Neuronal stem cell (in vitro differentiated cells): ENCODE measurements at regions not wholly inside any gene's neighbourhood (a gene's known extent, or its start where the extent isn't known, plus 50 kb on each side); places are given as distances from the start of the nearest gene placed in this dataset.

ENCODE experiments used
- DNase-seq: peaks from one replicate; pipeline ENCODE4 v3.0.0-alpha.2; 2013; ENCODE audit warnings: low spot score
- H2AFZ ChIP-seq: one replicate; pipeline ENCODE4 v1.6.1; 2013; ENCODE audit warnings: mild to moderate bottlenecking, low read length, inconsistent platforms
- H2AK5ac ChIP-seq: 2 replicates; pipeline ENCODE4 v1.6.1; 2013; ENCODE audit warnings: low read depth, mild to moderate bottlenecking, inconsistent platforms, low read length, moderate library complexity, mixed read lengths
- H2BK120ac ChIP-seq: 2 replicates; pipeline ENCODE4 v1.6.1; 2013; ENCODE audit warnings: low read depth, mild to moderate bottlenecking, inconsistent platforms, low read length, moderate library complexity, mixed read lengths
- H2BK12ac ChIP-seq: one replicate; pipeline ENCODE4 v1.6.1; 2013; ENCODE audit warnings: low read length, inconsistent platforms
- H2BK15ac ChIP-seq: 2 replicates; pipeline ENCODE4 v1.6.1; 2013; ENCODE audit warnings: mild to moderate bottlenecking, low read length, inconsistent platforms, mixed read lengths
- H2BK5ac ChIP-seq: one replicate; pipeline ENCODE4 v1.6.1; 2013; ENCODE audit warnings: inconsistent platforms, mild to moderate bottlenecking, low read length, moderate library complexity
- H3K14ac ChIP-seq: one replicate; pipeline ENCODE4 v1.6.1; 2013; ENCODE audit warnings: low read length, inconsistent platforms
- H3K18ac ChIP-seq: 2 replicates; pipeline ENCODE4 v1.6.1; 2013; ENCODE audit warnings: low read length, inconsistent platforms
- H3K23ac ChIP-seq: 2 replicates; pipeline ENCODE4 v1.6.1; 2013; ENCODE audit warnings: low read depth, mild to moderate bottlenecking, mixed read lengths, low read length, inconsistent platforms; ENCODE audit not compliant: poor library complexity
- H3K27ac ChIP-seq: replicated peaks from 3 replicates; pipeline ENCODE4 v1.5.1; 2013; ENCODE audit warnings: low read length, inconsistent platforms
- H3K27me3 ChIP-seq, 3 experiments: 2 replicates each; pipeline ENCODE4 v1.6.1; 2013; ENCODE audit warnings: low read length in 3 of 3, mild to moderate bottlenecking in 2 of 3, inconsistent platforms in 1 of 3, low read depth in 1 of 3, mixed read lengths in 1 of 3, moderate library complexity in 1 of 3; ENCODE audit not compliant: control insufficient read depth in 3 of 3, insufficient read depth in 3 of 3
- H3K36me3 ChIP-seq, 2 donors: replicated peaks in 1 of 2; 2 replicates each; pipeline ENCODE4 v1.6.1; 2013; ENCODE audit warnings: low read length in 2 of 2; ENCODE audit not compliant: control insufficient read depth in 2 of 2, insufficient read depth in 2 of 2
- H3K4ac ChIP-seq: 2 replicates; pipeline ENCODE4 v1.6.1; 2013; ENCODE audit warnings: inconsistent platforms, mild to moderate bottlenecking, low read length, moderate library complexity
- H3K4me1 ChIP-seq, 2 donors: 1 replicate in 1 of 2; 2 replicates in 1 of 2; pipeline ENCODE4 v1.6.1; 2013; ENCODE audit warnings: low read length in 2 of 2, low read depth in 1 of 2; ENCODE audit not compliant: control insufficient read depth in 2 of 2, insufficient read depth in 1 of 2
- H3K4me2 ChIP-seq: one replicate; pipeline ENCODE4 v1.6.1; 2013; ENCODE audit warnings: mild to moderate bottlenecking, low read length, inconsistent platforms; ENCODE audit not compliant: insufficient read depth, poor library complexity, severe bottlenecking
- H3K4me3 ChIP-seq, 2 donors: 2 replicates each; pipeline ENCODE4 v1.5.1; 2013; ENCODE audit warnings: low read length in 2 of 2, mild to moderate bottlenecking in 2 of 2, inconsistent platforms in 1 of 2, moderate library complexity in 1 of 2
- H3K79me1 ChIP-seq: one replicate; pipeline ENCODE4 v1.6.1; 2013; ENCODE audit warnings: low read depth, mild to moderate bottlenecking, inconsistent platforms, low read length, moderate library complexity
- H3K9ac ChIP-seq: one replicate; pipeline ENCODE4 v1.6.1; 2013; ENCODE audit warnings: mild to moderate bottlenecking, low read depth, low read length, inconsistent platforms; ENCODE audit not compliant: poor library complexity
- H3K9me3 ChIP-seq, 2 donors: replicated peaks in 1 of 2; 2 replicates each; pipeline versions ENCODE3 to v1.6.1; 2013; ENCODE audit warnings: low read length in 2 of 2, mild to moderate bottlenecking in 2 of 2, inconsistent platforms in 1 of 2, low read depth in 1 of 2, mixed read lengths in 1 of 2, moderate library complexity in 1 of 2; ENCODE audit not compliant: control insufficient read depth in 2 of 2, insufficient read depth in 1 of 2
- H4K8ac ChIP-seq: one replicate; pipeline ENCODE4 v1.6.1; 2013; ENCODE audit warnings: low read depth, mild to moderate bottlenecking, inconsistent platforms, low read length, moderate library complexity
- H4K91ac ChIP-seq: one replicate; pipeline ENCODE4 v1.6.1; 2013; ENCODE audit warnings: low read length, low read depth, mild to moderate bottlenecking, inconsistent platforms; ENCODE audit not compliant: poor library complexity
- WGBS, 2 donors: extraction: QIAGEN DNeasy Blood & Tissue Kit; methylation state at CpG; one replicate each; pipeline ENCODE4 v1.1.7; 2013; ENCODE audit warnings: missing lambda C conversion rate in 2 of 2, mixed read lengths in 1 of 2; ENCODE audit not compliant: insufficient read length in 2 of 2, insufficient replicate concordance in 1 of 2; ENCODE audit errors: extremely low coverage in 2 of 2; 5-methylcytosine and 5-hydroxymethylcytosine counted together

- no peak overlapping the region for H3K27ac ChIP-seq
- H4K91ac ChIP-seq, result no peak overlapping the region
- H3K4me1 ChIP-seq, result no peaks in the 10 kb centered on the region
- H3K36me3 ChIP-seq, result no peaks in the 10 kb centered on the region
- no peak overlapping the region for H3K4me2 ChIP-seq
- no peak overlapping the region for H2AK5ac ChIP-seq
- no peak overlapping the region for H3K23ac ChIP-seq
- no peak overlapping the region for H3K14ac ChIP-seq
- H3K27me3 ChIP-seq, result no peaks in the 10 kb centered on the region
- H3K79me1 ChIP-seq, result no peaks in the 10 kb centered on the region
- no peak overlapping the region for H3K9ac ChIP-seq
- H3K4me3 ChIP-seq, result no peak overlapping the region
- peak overlapping the region; percentile 5 for H2AFZ ChIP-seq
- no peak overlapping the region for H3K18ac ChIP-seq
- H2BK120ac ChIP-seq, result no peak overlapping the region
- H2BK12ac ChIP-seq, result no peak overlapping the region
- no CpG with 5 or more reads among the region's 3 CpGs for WGBS, 2 donors
- DNase-seq, result no peak
- no peak overlapping the region for H2BK5ac ChIP-seq
- H3K4ac ChIP-seq, result no peak overlapping the region
- no peaks in the 10 kb centered on the region for H3K9me3 ChIP-seq
- no peak overlapping the region for H4K8ac ChIP-seq
- no peak overlapping the region for H2BK15ac ChIP-seq
Measured at GRCh38 chr13:76538004-76538403, 348.2 kb downstream of the KCTD12 start.

- no peak for DNase-seq
- Histone ChIP-seq H3K4me2 (no peak overlapping the region), H4K8ac (no peak overlapping the region), H3K23ac (no peak overlapping the region), H2AK5ac (no peak overlapping the region), H2BK15ac (no peak overlapping the region), H3K4me3 (no peak overlapping the region), H2BK120ac (no peak overlapping the region), H3K4me1 (no peaks in the 10 kb centered on the region), H4K91ac (no peak overlapping the region), H2AFZ (no peak overlapping the region), H3K36me3 (no peaks in the 10 kb centered on the region), H2BK5ac (no peak overlapping the region), H2BK12ac (no peak overlapping the region), H3K9me3 (no peaks in the 10 kb centered on the region), H3K9ac (no peak overlapping the region), H3K18ac (no peak overlapping the region), H3K4ac (no peak overlapping the region), H3K79me1 (no peaks in the 10 kb centered on the region), H3K27me3 (no peaks in the 10 kb centered on the region), H3K27ac (no peak overlapping the region), H3K14ac (no peak overlapping the region)
- no CpG with 5 or more reads among the region's 2 CpGs for WGBS, 2 donors
Measured at GRCh38 chr13:76533251-76533650, 353.0 kb downstream of the KCTD12 start.

DNA sequence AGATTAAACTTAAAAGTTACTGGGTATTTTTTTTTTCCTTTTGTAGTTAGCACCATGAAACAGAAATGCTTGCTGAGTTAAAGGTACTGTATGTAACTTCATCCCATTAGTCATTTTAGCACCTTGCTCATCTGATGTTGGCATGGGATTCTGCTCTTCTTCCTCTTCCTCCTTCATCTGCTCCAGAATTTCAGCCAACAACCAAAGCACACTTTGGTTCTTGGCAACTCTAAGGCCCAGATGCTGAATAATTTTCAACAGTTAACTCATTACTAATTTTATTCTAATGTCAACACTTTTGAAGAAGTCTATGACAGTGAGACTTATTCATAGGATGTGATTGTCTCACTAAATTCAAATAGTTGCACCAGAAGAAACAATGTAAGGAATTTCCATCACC lies 359.2 kb downstream of the KCTD12 start:
- no peak for DNase-seq
- H3K14ac ChIP-seq, result no peak overlapping the region
- H4K91ac ChIP-seq, result no peak overlapping the region
- H3K4me1 ChIP-seq, result no peaks in the 10 kb centered on the region
- no peak overlapping the region for H3K4me2 ChIP-seq
- H2AK5ac ChIP-seq, result no peak overlapping the region
- H2BK12ac ChIP-seq, result no peak overlapping the region
- no peak overlapping the region for H3K9ac ChIP-seq
- no peak overlapping the region for H2BK5ac ChIP-seq
- H3K4ac ChIP-seq, result no peak overlapping the region
- H3K18ac ChIP-seq, result no peak overlapping the region
- no peak overlapping the region for H2AFZ ChIP-seq
- H3K4me3 ChIP-seq, result no peak overlapping the region
- no peak overlapping the region for H2BK15ac ChIP-seq
- no peaks in the 10 kb centered on the region for H3K36me3 ChIP-seq
- H4K8ac ChIP-seq, result peak overlapping the region; percentile 65
- no peak overlapping the region for H3K27ac ChIP-seq
- no peaks in the 10 kb centered on the region for H3K79me1 ChIP-seq
- H3K27me3 ChIP-seq, result no peaks in the 10 kb centered on the region
- no peak overlapping the region for H2BK120ac ChIP-seq
- no peak overlapping the region for H3K23ac ChIP-seq
- no peaks in the 10 kb centered on the region for H3K9me3 ChIP-seq

DNA sequence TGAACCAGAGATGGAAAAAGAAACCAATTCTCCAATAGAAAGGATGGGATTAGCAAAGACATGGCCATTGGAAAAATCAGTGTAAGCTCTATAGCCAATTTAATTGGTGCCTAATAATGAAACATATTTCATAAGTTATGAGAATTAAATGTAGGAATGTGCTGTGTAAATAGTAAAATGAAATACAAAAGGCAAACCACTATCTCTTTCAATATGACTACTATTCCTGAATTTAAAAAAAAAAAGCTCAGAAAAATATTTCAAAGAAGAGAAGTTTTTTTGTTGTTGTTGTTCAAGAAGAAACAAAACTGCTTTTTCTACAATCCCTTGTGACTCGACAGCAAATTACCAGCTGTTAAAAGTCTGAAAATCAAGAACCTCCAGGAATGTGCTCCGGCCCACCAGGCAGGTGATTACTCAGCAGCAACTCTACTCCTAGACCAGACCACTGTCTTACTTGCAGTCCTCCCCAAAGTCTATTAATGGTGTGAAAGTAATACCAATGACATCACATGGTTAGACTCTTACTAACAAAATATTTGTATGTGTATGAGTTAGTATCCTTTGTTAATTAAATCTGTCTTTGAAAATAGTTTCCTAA lies 362.4 kb downstream of the KCTD12 start:
- H2BK15ac ChIP-seq, result no peak overlapping the region
- H4K8ac ChIP-seq, result no peak overlapping the region
- no CpG with 5 or more reads among the region's 2 CpGs for WGBS, 2 donors
- H3K79me1 ChIP-seq, result no peaks in the 10 kb centered on the region
- no peak for DNase-seq
- H2AFZ ChIP-seq, result no peak overlapping the region
- H2BK120ac ChIP-seq, result no peak overlapping the region
- H4K91ac ChIP-seq, result no peak overlapping the region
- H3K4me3 ChIP-seq, result no peak overlapping the region
- H3K36me3 ChIP-seq, result no peaks in the 10 kb centered on the region
- no peak overlapping the region for H3K18ac ChIP-seq
- no peak overlapping the region for H3K23ac ChIP-seq
- H2BK12ac ChIP-seq, result no peak overlapping the region
- no peaks in the 10 kb centered on the region for H3K9me3 ChIP-seq
- H2AK5ac ChIP-seq, result no peak overlapping the region
- H3K4me2 ChIP-seq, result no peak overlapping the region
- no peaks in the 10 kb centered on the region for H3K27me3 ChIP-seq
- no peak overlapping the region for H3K14ac ChIP-seq
- H3K9ac ChIP-seq, result no peak overlapping the region
- H3K27ac ChIP-seq, result no peak overlapping the region
- H3K4ac ChIP-seq, result no peak overlapping the region
- no peaks in the 10 kb centered on the region for H3K4me1 ChIP-seq
- H2BK5ac ChIP-seq, result no peak overlapping the region
